ENCODE measurements at regions not wholly inside any gene's neighbourhood (a gene's known extent, or its start where the extent isn't known, plus 50 kb on each side); places are given as distances from the start of the nearest gene placed in this dataset.

- 86% methylated on average over 3 of the region's 3 CpGs for WGBS
- no peak for DNase-seq (ENCODE audit: low spot score)
- H3K27ac ChIP-seq (ENCODE audit: low read depth in 1 of 2, low read length in 2 of 2), result no peak overlapping the region
Measured at GRCh38 chr21:39073063-39073462, 110.2 kb downstream of the PSMG1 start.

GRCh38 chr21:39072468-39072867, 110.8 kb downstream of the PSMG1 start:
- TF ChIP-seq HNF4G (IDR thresholded peaks at IDR 0.05) (no peak), NR2F2 (IDR thresholded peaks at IDR 0.05) (no peak), MAX (IDR thresholded peaks at IDR 0.05) (no peak), HNF4A (conservative IDR thresholded peaks at IDR 0.05) (no peak), CTCF (IDR thresholded peaks at IDR 0.05; ENCODE audit: low read depth, low read length, missing input control) (no peak), EGR1 (IDR thresholded peaks at IDR 0.05; ENCODE audit: low read depth in 2 of 2) (no peak), RXRA (IDR thresholded peaks at IDR 0.05) (no peak)
- Histone ChIP-seq H3K4me3 (ENCODE audit: low read depth in 1 of 3, low read length in 3 of 3) (no peak overlapping the region), H3K36me3 (ENCODE audit: control insufficient read depth in 4 of 4, insufficient read depth in 3 of 4, low read depth in 1 of 4, low read length in 3 of 4) (no peaks in the 10 kb centered on the region), H3K9me3 (ENCODE audit: control insufficient read depth in 4 of 4, low read length in 3 of 4) (no peaks in the 10 kb centered on the region), H3K4me1 (ENCODE audit: control insufficient read depth in 4 of 4, insufficient read depth in 4 of 4, low read length in 3 of 4) (peaks cover 0 to 5% (median 0%) of the 10 kb centered on the region in 4 donors), H3K27me3 (ENCODE audit: control insufficient read depth in 4 of 4, insufficient read depth in 4 of 4, low read length in 3 of 4) (no peaks in the 10 kb centered on the region), H3K9ac (ENCODE audit: low read depth in 1 of 2, low read length in 2 of 2) (no peak overlapping the region), H3K27ac (ENCODE audit: low read depth in 1 of 2, low read length in 2 of 2) (peak overlapping the region in 1 of 2 donors; percentile 39)
- 94% methylated on average over 2 of the region's 2 CpGs for WGBS
- DNase-seq (ENCODE audit: low spot score), result no peak

More at GRCh38 chr21:39073063-39073462, 110.2 kb downstream of the PSMG1 start:
- peaks cover 0 to 5% (median 0%) of the 10 kb centered on the region in 4 donors for H3K4me1 ChIP-seq (ENCODE audit: control insufficient read depth in 4 of 4, insufficient read depth in 4 of 4, low read length in 3 of 4)
- H3K9me3 ChIP-seq (ENCODE audit: control insufficient read depth in 4 of 4, low read length in 3 of 4), result no peaks in the 10 kb centered on the region
- H3K9ac ChIP-seq (ENCODE audit: low read depth in 1 of 2, low read length in 2 of 2), result no peak overlapping the region
- no peaks in the 10 kb centered on the region for H3K36me3 ChIP-seq (ENCODE audit: control insufficient read depth in 4 of 4, insufficient read depth in 3 of 4, low read depth in 1 of 4, low read length in 3 of 4)
- H3K4me3 ChIP-seq (ENCODE audit: low read depth in 1 of 3, low read length in 3 of 3), result no peak overlapping the region
- no peaks in the 10 kb centered on the region for H3K27me3 ChIP-seq (ENCODE audit: control insufficient read depth in 4 of 4, insufficient read depth in 4 of 4, low read length in 3 of 4)
- TF ChIP-seq MAX (IDR thresholded peaks at IDR 0.05) (no peak), REST (IDR thresholded peaks at IDR 0.05) (no peak)

GRCh38 chr21:39071623-39072214, 111.5 kb downstream of the PSMG1 start:
- TF ChIP-seq ZBTB33 (IDR thresholded peaks at IDR 0.05) (no peak), RXRA (IDR thresholded peaks at IDR 0.05) (peak in 1 of 2 donors; percentile 56), SP1 (IDR thresholded peaks at IDR 0.05) (peak; percentile 47), REST (IDR thresholded peaks at IDR 0.05) (no peak), FOXA1 (IDR thresholded peaks at IDR 0.05) (no peak), YY1 (IDR thresholded peaks at IDR 0.05) (peak; percentile 74), FOXA2 (IDR thresholded peaks at IDR 0.05) (no peak), RAD21 (IDR thresholded peaks at IDR 0.05) (peak; percentile 9 to 33), MAX (IDR thresholded peaks at IDR 0.05) (peak; percentile 29), EGR1 (IDR thresholded peaks at IDR 0.05; ENCODE audit: low read depth in 2 of 2) (peak; percentile 94 to 97)
- Histone ChIP-seq H3K27ac (ENCODE audit: low read depth in 1 of 2, low read length in 2 of 2) (peak overlapping the region in 1 of 2 donors; percentile 39), H3K4me1 (ENCODE audit: control insufficient read depth in 4 of 4, insufficient read depth in 4 of 4, low read length in 3 of 4) (peaks cover 0 to 5% (median 0%) of the 10 kb centered on the region in 4 donors), H3K9ac (ENCODE audit: low read depth in 1 of 2, low read length in 2 of 2) (no peak overlapping the region), H3K27me3 (ENCODE audit: control insufficient read depth in 4 of 4, insufficient read depth in 4 of 4, low read length in 3 of 4) (no peaks in the 10 kb centered on the region), H3K9me3 (ENCODE audit: control insufficient read depth in 4 of 4, low read length in 3 of 4) (no peaks in the 10 kb centered on the region), H3K36me3 (ENCODE audit: control insufficient read depth in 4 of 4, insufficient read depth in 3 of 4, low read depth in 1 of 4, low read length in 3 of 4) (no peaks in the 10 kb centered on the region), H3K4me3 (ENCODE audit: low read depth in 1 of 3, low read length in 3 of 3) (no peak overlapping the region)
- DNase-seq (ENCODE audit: low spot score), result no peak
- WGBS, result 67% methylated on average over 4 of the region's 4 CpGs
